Ishikawa (cell line): ENCODE measurements at regions not wholly inside any gene's neighbourhood (a gene's known extent, or its start where the extent isn't known, plus 50 kb on each side); places are given as distances from the start of the nearest gene placed in this dataset.

ENCODE experiments used
- CEBPB ChIP-seq: IDR thresholded peaks from 2 replicates; pipeline ENCODE4 v1.6.1; 2012
- CREB1 ChIP-seq: IDR thresholded peaks from 2 replicates; pipeline ENCODE4 v1.6.1; 2012; ENCODE audit warnings: low read depth
- EGR1 ChIP-seq: IDR thresholded peaks from 2 replicates; pipeline ENCODE4 v1.6.1; 2012
- EP300 ChIP-seq: IDR thresholded peaks from 2 replicates; pipeline ENCODE4 v1.6.1; 2012; ENCODE audit warnings: borderline replicate concordance
- FOXM1 ChIP-seq: IDR thresholded peaks from 2 replicates; pipeline ENCODE4 v1.6.1; 2012; ENCODE audit warnings: low read depth, borderline replicate concordance
- MAX ChIP-seq: IDR thresholded peaks from 2 replicates; pipeline ENCODE4 v1.6.1; 2012
- NFIC ChIP-seq: IDR thresholded peaks from 2 replicates; pipeline ENCODE4 v1.6.1; 2012
- RAD21 ChIP-seq: IDR thresholded peaks from 2 replicates; pipeline ENCODE4 v1.6.1; 2012; ENCODE audit warnings: low read depth
- REST ChIP-seq: IDR thresholded peaks from 2 replicates; pipeline ENCODE4 v1.6.1; 2012; ENCODE audit warnings: low read depth, mild to moderate bottlenecking
- TAF1 ChIP-seq: IDR thresholded peaks from 2 replicates; pipeline ENCODE4 v1.6.1; 2012; ENCODE audit warnings: low read depth, mild to moderate bottlenecking
- TCF12 ChIP-seq: IDR thresholded peaks from 2 replicates; pipeline ENCODE4 v1.6.1; 2012; ENCODE audit warnings: low read depth
- TEAD4 ChIP-seq: IDR thresholded peaks from 2 replicates; pipeline ENCODE4 v1.6.1; 2012
- YY1 ChIP-seq: IDR thresholded peaks from 2 replicates; pipeline ENCODE4 v1.6.1; 2012; ENCODE audit warnings: low read depth
- ZBTB7A ChIP-seq: IDR thresholded peaks from 2 replicates; pipeline ENCODE4 v1.6.1; 2012; ENCODE audit warnings: low read depth
- TF ChIP-seq, protein P1 (sequence below): IDR thresholded peaks from 2 replicates; pipeline ENCODE4 v1.6.1; 2012

- no peak for TF ChIP-seq TCF12
- TF ChIP-seq CREB1 = no peak
- TF ChIP-seq REST = no peak
Observed at GRCh38 chr9:87435189-87435880, 62.3 kb upstream of the DAPK1 start.

- TF ChIP-seq RAD21 (no peak), TAF1 (no peak)
Observed at GRCh38 chr9:87436716-87437115, 61.0 kb upstream of the DAPK1 start.

- TF ChIP-seq EGR1 (no peak), ZBTB7A (no peak), MAX (no peak), CREB1 (no peak), REST (no peak), EP300 (no peak), TAF1 (no peak), NFIC (no peak), YY1 (no peak), TEAD4 (no peak)
- TF ChIP-seq, protein P1, sequence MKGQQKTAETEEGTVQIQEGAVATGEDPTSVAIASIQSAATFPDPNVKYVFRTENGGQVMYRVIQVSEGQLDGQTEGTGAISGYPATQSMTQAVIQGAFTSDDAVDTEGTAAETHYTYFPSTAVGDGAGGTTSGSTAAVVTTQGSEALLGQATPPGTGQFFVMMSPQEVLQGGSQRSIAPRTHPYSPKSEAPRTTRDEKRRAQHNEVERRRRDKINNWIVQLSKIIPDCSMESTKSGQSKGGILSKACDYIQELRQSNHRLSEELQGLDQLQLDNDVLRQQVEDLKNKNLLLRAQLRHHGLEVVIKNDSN = no peak
Observed at GRCh38 chr9:87437966-87438365, 59.7 kb upstream of the DAPK1 start.

- TF ChIP-seq TCF12 (no peak), RAD21 (no peak), TEAD4 (no peak), ZBTB7A (no peak), EP300 (no peak), CEBPB (no peak)
- TF ChIP-seq, protein P1 = no peak
Observed at GRCh38 chr9:87441251-87441650, 56.4 kb upstream of the DAPK1 start.

- TF ChIP-seq TAF1 (no peak), YY1 (no peak), RAD21 (no peak), EP300 (no peak), REST (no peak), EGR1 (no peak), FOXM1 (no peak), CREB1 (no peak), TCF12 (no peak), ZBTB7A (no peak), CEBPB (no peak), NFIC (no peak), TEAD4 (no peak), MAX (no peak)
- TF ChIP-seq, protein P1 = no peak
Observed at GRCh38 chr9:87442451-87442850, 55.2 kb upstream of the DAPK1 start.
